Mesendoderm (in vitro differentiated cells): ENCODE measurements at regions not wholly inside any gene's neighbourhood (a gene's known extent, or its start where the extent isn't known, plus 50 kb on each side); places are given as distances from the start of the nearest gene placed in this dataset.
"Not testable (repeated sequence)": the region's sequence is repeated elsewhere in the genome, so short reads cannot be mapped to it uniquely, and the experiment has no call there.

Source experiments
- DNase-seq: peaks from one replicate; pipeline ENCODE4 v3.0.0; 2013
- H2AK5ac ChIP-seq: 2 replicates; pipeline ENCODE4 v1.6.1; 2013; ENCODE audit warnings: low read length, inconsistent platforms
- H2BK120ac ChIP-seq: 2 replicates; pipeline ENCODE4 v1.6.1; 2013; ENCODE audit warnings: low read depth, mild to moderate bottlenecking, low read length, moderate library complexity, mixed read lengths
- H2BK15ac ChIP-seq: replicated peaks from 2 replicates; pipeline ENCODE4 v1.6.1; 2013; ENCODE audit warnings: low read depth, mild to moderate bottlenecking, moderate library complexity
- H2BK5ac ChIP-seq: 2 replicates; pipeline ENCODE4 v1.6.1; 2013; ENCODE audit warnings: low read length, inconsistent platforms
- H3K18ac ChIP-seq: 2 replicates; pipeline ENCODE4 v1.6.1; 2013; ENCODE audit warnings: mild to moderate bottlenecking, low read length, mixed read lengths
- H3K23ac ChIP-seq: one replicate; pipeline ENCODE4 v1.6.1; 2013; ENCODE audit warnings: low read length
- H3K27ac ChIP-seq: 2 replicates; pipeline ENCODE4 v1.5.1; 2013; ENCODE audit warnings: low read depth, mild to moderate bottlenecking, inconsistent platforms, low read length, moderate library complexity
- H3K27me3 ChIP-seq: 2 replicates; pipeline ENCODE4 v1.6.1; 2013; ENCODE audit warnings: low read length, control low read depth, mild to moderate bottlenecking, inconsistent platforms; ENCODE audit not compliant: insufficient read depth, poor library complexity
- H3K36me3 ChIP-seq: 2 replicates; pipeline ENCODE4 v1.6.1; 2013; ENCODE audit warnings: low read length, inconsistent platforms; ENCODE audit not compliant: control insufficient read depth, insufficient read depth
- H3K4ac ChIP-seq: one replicate; pipeline ENCODE4 v1.6.1; 2013; ENCODE audit warnings: low read depth, mild to moderate bottlenecking, low read length, moderate library complexity
- H3K4me1 ChIP-seq: 2 replicates; pipeline ENCODE4 v1.6.1; 2013; ENCODE audit warnings: low read depth, low read length, inconsistent platforms; ENCODE audit not compliant: control insufficient read depth
- H3K4me2 ChIP-seq: 2 replicates; pipeline ENCODE4 v1.6.1; 2013; ENCODE audit warnings: low read length
- H3K4me3 ChIP-seq: 2 replicates; pipeline ENCODE4 v1.5.1; 2013; ENCODE audit warnings: mild to moderate bottlenecking, low read length
- H3K56ac ChIP-seq: one replicate; pipeline ENCODE4 v1.6.1; 2013; ENCODE audit warnings: low read length
- H3K79me1 ChIP-seq: 2 replicates; pipeline ENCODE4 v1.6.1; 2013; ENCODE audit warnings: low read length, inconsistent platforms
- H3K79me2 ChIP-seq: 2 replicates; pipeline ENCODE4 v1.6.1; 2013; ENCODE audit warnings: mild to moderate bottlenecking, low read length; ENCODE audit not compliant: control insufficient read depth, insufficient read depth
- H3K9ac ChIP-seq: 2 replicates; pipeline ENCODE4 v1.6.1; 2013; ENCODE audit warnings: low read length, inconsistent platforms
- H4K5ac ChIP-seq: one replicate; pipeline ENCODE4 v1.6.1; 2013; ENCODE audit warnings: low read length
- H4K8ac ChIP-seq: one replicate; pipeline ENCODE4 v1.6.1; 2013; ENCODE audit warnings: low read depth, mild to moderate bottlenecking, control low read depth, low read length, moderate library complexity
- WGBS: extraction: QIAGEN DNeasy Blood & Tissue Kit; methylation state at CpG from one replicate; pipeline ENCODE4 v1.1.7; 2013; ENCODE audit warnings: low lambda C conversion rate, missing lambda C conversion rate; ENCODE audit not compliant: insufficient coverage; ENCODE audit errors: extremely low coverage; 5-methylcytosine and 5-hydroxymethylcytosine counted together

- H3K79me2 ChIP-seq, H3K27ac ChIP-seq, H2BK5ac ChIP-seq, H3K36me3 ChIP-seq, DNase-seq, H3K4me1 ChIP-seq, H3K27me3 ChIP-seq, H4K5ac ChIP-seq, H2BK15ac ChIP-seq, H3K4ac ChIP-seq, H3K4me3 ChIP-seq, H3K23ac ChIP-seq, H2AK5ac ChIP-seq, H3K56ac ChIP-seq, H3K4me2 ChIP-seq, H2BK120ac ChIP-seq, H3K79me1 ChIP-seq, H3K9ac ChIP-seq, H3K18ac ChIP-seq, H4K8ac ChIP-seq: not testable (repeated sequence)
Observed at GRCh38 chr17:22099633-22100032, 407.3 kb downstream of the KCNJ18 start.

- Histone ChIP-seq H2BK15ac (no peak overlapping the region), H3K36me3 (no peaks in the 10 kb centered on the region), H3K9ac (no peak overlapping the region), H3K27ac (no peak overlapping the region), H3K56ac (no peak overlapping the region), H3K79me1 (no peaks in the 10 kb centered on the region), H3K4ac (no peak overlapping the region), H2AK5ac (no peak overlapping the region), H2BK5ac (no peak overlapping the region), H3K79me2 (no peaks in the 10 kb centered on the region), H3K23ac (no peak overlapping the region), H3K18ac (no peak overlapping the region), H3K4me1 (no peaks in the 10 kb centered on the region), H3K27me3 (no peaks in the 10 kb centered on the region), H3K4me2 (no peak overlapping the region), H2BK120ac (no peak overlapping the region), H4K5ac (no peak overlapping the region), H4K8ac (no peak overlapping the region), H3K4me3 (no peak overlapping the region)
- WGBS = no CpG with 5 or more reads among the region's 6 CpGs
- DNase-seq = no peak
Observed at GRCh38 chr17:22102177-22102576, 409.9 kb downstream of the KCNJ18 start.

DNA sequence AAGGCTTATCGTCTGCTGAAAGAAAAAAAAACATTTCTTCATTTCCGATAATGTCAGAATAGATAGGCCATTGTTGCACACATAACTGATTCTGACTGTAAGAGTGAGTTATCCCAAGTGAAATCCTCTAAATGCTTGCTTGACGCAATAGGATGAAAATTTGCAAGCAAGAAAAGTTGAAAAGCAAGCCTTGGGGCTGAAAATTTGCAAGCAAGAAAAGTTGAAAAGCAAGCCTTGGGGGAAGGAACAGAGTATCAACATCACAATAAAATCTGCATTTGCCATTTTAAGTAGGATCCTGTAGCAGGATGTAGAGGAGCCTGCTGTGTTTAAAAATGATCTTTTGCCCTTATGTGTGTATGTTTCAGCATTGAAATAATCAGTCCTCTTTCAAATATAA is 424.4 kb downstream of the KCNJ18 start:
- H3K27ac ChIP-seq, H3K36me3 ChIP-seq, H3K79me2 ChIP-seq, H2BK5ac ChIP-seq, H3K18ac ChIP-seq, H2AK5ac ChIP-seq, H4K5ac ChIP-seq, H3K9ac ChIP-seq, H2BK120ac ChIP-seq, H3K56ac ChIP-seq, H3K4me2 ChIP-seq, H3K4ac ChIP-seq, H3K23ac ChIP-seq, H2BK15ac ChIP-seq, H3K27me3 ChIP-seq, H3K79me1 ChIP-seq, H3K4me3 ChIP-seq, H4K8ac ChIP-seq, H3K4me1 ChIP-seq: not testable (repeated sequence)
- DNase-seq = peak; percentile 83
- WGBS = no CpG with 5 or more reads among the region's 3 CpGs

GRCh38 chr17:22117401-22117800 is 425.1 kb downstream of the KCNJ18 start:
- H3K79me2 ChIP-seq, H3K27me3 ChIP-seq, H4K5ac ChIP-seq, H2BK15ac ChIP-seq, H3K56ac ChIP-seq, H3K36me3 ChIP-seq, H3K4ac ChIP-seq, H3K23ac ChIP-seq, H3K9ac ChIP-seq, H2BK5ac ChIP-seq, H3K27ac ChIP-seq, H3K4me2 ChIP-seq, DNase-seq, H3K4me1 ChIP-seq, H2AK5ac ChIP-seq, H2BK120ac ChIP-seq, H3K18ac ChIP-seq, H4K8ac ChIP-seq, H3K79me1 ChIP-seq, H3K4me3 ChIP-seq: not testable (repeated sequence)
- WGBS = no CpG with 5 or more reads among the region's 2 CpGs

DNA sequence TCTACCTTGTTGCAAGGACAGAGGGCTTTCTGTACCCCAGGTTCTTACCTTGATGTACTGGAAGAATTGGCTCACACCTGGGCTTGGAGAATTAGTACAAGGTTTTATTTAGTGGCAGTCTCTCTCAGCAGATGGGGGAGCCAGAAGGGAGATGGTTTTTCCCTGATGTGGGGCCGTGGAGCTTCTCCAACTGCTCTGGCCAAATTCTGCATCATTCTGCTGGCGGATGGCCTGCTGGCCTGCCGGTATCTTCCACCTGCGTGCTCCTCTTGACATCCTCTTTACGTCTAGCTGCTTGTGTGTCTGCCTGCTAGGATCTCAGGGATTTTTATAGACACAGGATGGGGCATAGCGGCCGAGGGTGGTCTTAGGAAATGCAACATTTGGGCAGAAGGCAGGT is 426.7 kb downstream of the KCNJ18 start:
- not testable (repeated sequence) for H2BK15ac ChIP-seq, H3K23ac ChIP-seq, H2BK5ac ChIP-seq, H3K4me2 ChIP-seq, DNase-seq, H3K4me1 ChIP-seq, H2BK120ac ChIP-seq, H3K4me3 ChIP-seq, H2AK5ac ChIP-seq, H3K9ac ChIP-seq, H3K79me1 ChIP-seq, H4K5ac ChIP-seq, H3K27me3 ChIP-seq, H4K8ac ChIP-seq, H3K27ac ChIP-seq, H3K79me2 ChIP-seq, H3K36me3 ChIP-seq
- Histone ChIP-seq H3K18ac (peak overlapping the region; percentile 2), H3K4ac (peak overlapping the region; percentile 20), H3K56ac (peak overlapping the region; percentile 15)
- no CpG with 5 or more reads among the region's 7 CpGs for WGBS

DNA sequence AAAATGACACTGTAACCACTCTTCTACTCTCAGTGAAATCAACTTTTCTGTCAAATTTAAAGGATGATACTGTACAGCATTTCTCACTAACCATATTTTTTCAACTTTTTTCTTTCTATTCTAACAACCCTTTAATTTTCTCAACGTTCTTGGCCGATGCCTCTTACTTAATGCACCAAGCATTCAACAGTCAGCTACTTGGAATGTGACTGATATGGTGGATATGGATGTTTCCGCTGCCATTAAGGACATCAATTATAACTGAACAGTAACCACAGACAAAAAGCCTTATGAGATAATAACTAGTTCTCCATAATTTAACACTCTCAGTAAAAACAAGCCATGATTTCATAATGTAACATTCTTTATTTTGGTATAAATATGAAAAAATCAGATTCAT is 427.4 kb downstream of the KCNJ18 start:
- H3K23ac ChIP-seq, H3K79me1 ChIP-seq, H2AK5ac ChIP-seq, H2BK120ac ChIP-seq, H3K4me1 ChIP-seq, H3K27me3 ChIP-seq, H3K4me3 ChIP-seq, H3K9ac ChIP-seq, H4K5ac ChIP-seq, H3K4me2 ChIP-seq, H3K18ac ChIP-seq, H3K27ac ChIP-seq, H3K36me3 ChIP-seq, H3K56ac ChIP-seq, H3K79me2 ChIP-seq, H2BK5ac ChIP-seq, H4K8ac ChIP-seq, H3K4ac ChIP-seq, H2BK15ac ChIP-seq: not testable (repeated sequence)
- DNase-seq = peak; percentile 25
- WGBS = no CpG with 5 or more reads among the region's 3 CpGs
